SKM-1 treated with dmso at 0.1 percent for 144 hours (cell line): ENCODE measurements at regions not wholly inside any gene's neighbourhood (a gene's known extent, or its start where the extent isn't known, plus 50 kb on each side); places are given as distances from the start of the nearest gene placed in this dataset.

Source experiments
- DNase-seq: peaks from one replicate; lab custom pipeline; 2025; ENCODE audit not compliant: unreplicated experiment; lab: John Stamatoyannopoulos, UW

- no peak for DNase-seq
These were observed 235.1 kb upstream of the DIO2 start for GRCh38 chr14:80446356-80446755.

- DNase-seq, result no peak
These were observed 234.3 kb upstream of the DIO2 start for GRCh38 chr14:80445605-80446004.

- no peak for DNase-seq
These were observed 223.4 kb upstream of the DIO2 start for GRCh38 chr14:80434574-80435321.

GRCh38 chr14:80433811-80434210, 222.5 kb upstream of the DIO2 start:
- no peak for DNase-seq

GRCh38 chr14:80428671-80429070, 217.4 kb upstream of the DIO2 start:
- no peak for DNase-seq

GRCh38 chr14:80428171-80428570, 216.9 kb upstream of the DIO2 start:
- DNase-seq, result no peak

GRCh38 chr14:80427101-80427500, 215.8 kb upstream of the DIO2 start:
- no peak for DNase-seq

- DNase-seq, result no peak
These were observed 215.4 kb upstream of the DIO2 start for GRCh38 chr14:80426683-80427082.

- DNase-seq, result no peak
These were observed 214.4 kb upstream of the DIO2 start for GRCh38 chr14:80425686-80426085.

- DNase-seq, result no peak
These were observed 208.5 kb upstream of the DIO2 start for GRCh38 chr14:80419769-80420168.

GRCh38 chr14:80419345-80419744, 208.0 kb upstream of the DIO2 start:
- DNase-seq, result no peak

- DNase-seq, result no peak
These were observed 204.3 kb upstream of the DIO2 start for GRCh38 chr14:80415636-80416035.

- no peak for DNase-seq
These were observed 202.8 kb upstream of the DIO2 start for GRCh38 chr14:80414080-80414479.

- DNase-seq, result no peak
These were observed 193.1 kb upstream of the DIO2 start for GRCh38 chr14:80404413-80404812.

GRCh38 chr14:80403036-80403435, 191.7 kb upstream of the DIO2 start:
- no peak for DNase-seq

GRCh38 chr14:80395031-80395430, 183.7 kb upstream of the DIO2 start:
- no peak for DNase-seq

GRCh38 chr14:80393766-80394165, 182.5 kb upstream of the DIO2 start:
- DNase-seq, result no peak

GRCh38 chr14:80390906-80391305, 179.6 kb upstream of the DIO2 start:
- DNase-seq, result no peak

- no peak for DNase-seq
These were observed 177.8 kb upstream of the DIO2 start for GRCh38 chr14:80388980-80389711.

GRCh38 chr14:80387563-80387981, 176.3 kb upstream of the DIO2 start:
- no peak for DNase-seq

GRCh38 chr14:80385336-80385735, 174.0 kb upstream of the DIO2 start:
- no peak for DNase-seq

- DNase-seq, result no peak
These were observed 171.9 kb upstream of the DIO2 start for GRCh38 chr14:80383223-80383622.
